ENCODE measurements at regions not wholly inside any gene's neighbourhood (a gene's known extent, or its start where the extent isn't known, plus 50 kb on each side); places are given as distances from the start of the nearest gene placed in this dataset.

- no peak for TF ChIP-seq POLR2AphosphoS5 (IDR thresholded peaks at IDR 0.05; ENCODE audit: low read depth, low read length)
- no peak for TF ChIP-seq SPI1 (IDR thresholded peaks at IDR 0.05; ENCODE audit: low read depth, low read length)
- TF ChIP-seq POLR2A (IDR thresholded peaks at IDR 0.05; ENCODE audit: low read depth, low read length): no peak
- no peak for TF ChIP-seq TAF1 (IDR thresholded peaks at IDR 0.05; ENCODE audit: low read depth, low read length)
- no peak for TF ChIP-seq POU2F2 (IDR thresholded peaks at IDR 0.05; ENCODE audit: low read depth, low read length)
Observed at GRCh38 chr10:29784175-29784773, 149.5 kb upstream of the SVIL start.

Data from GM12891 (cell line).